NB4 (cell line): ENCODE measurements at regions not wholly inside any gene's neighbourhood (a gene's known extent, or its start where the extent isn't known, plus 50 kb on each side); places are given as distances from the start of the nearest gene placed in this dataset.
A peak's percentile ranks its signal among the peaks of the same experiment; 100 is the strongest.
"Not testable (repeated sequence)": the region's sequence is repeated elsewhere in the genome, so short reads cannot be mapped to it uniquely, and the experiment has no call there.

ENCODE experiments used
- DNase-seq: peaks from one replicate; pipeline ENCODE4 v3.0.0; 2010; ENCODE audit warnings: low read depth
- H3K4me3 ChIP-seq: one replicate; pipeline ENCODE4 v1.5.1; 2011; ENCODE audit warnings: mild to moderate bottlenecking, low read depth, low read length, moderate library complexity
- MAX ChIP-seq: IDR thresholded peaks from 2 replicates; pipeline ENCODE4 v1.6.1; 2011; ENCODE audit warnings: low read depth, low read length
- MYC ChIP-seq: IDR thresholded peaks from 2 replicates; pipeline ENCODE4 v1.6.1; 2011; ENCODE audit warnings: low read depth, low read length
- POLR2A ChIP-seq: IDR thresholded peaks from 2 replicates; pipeline ENCODE4 v1.6.1; 2011; ENCODE audit warnings: mild to moderate bottlenecking; ENCODE audit not compliant: insufficient read length; ENCODE audit errors: extremely low read depth
- TF ChIP-seq, protein P1 (sequence below): IDR thresholded peaks from one replicate; pipeline ENCODE4 v1.5.1; 2012; ENCODE audit warnings: low read depth, low read length

DNA sequence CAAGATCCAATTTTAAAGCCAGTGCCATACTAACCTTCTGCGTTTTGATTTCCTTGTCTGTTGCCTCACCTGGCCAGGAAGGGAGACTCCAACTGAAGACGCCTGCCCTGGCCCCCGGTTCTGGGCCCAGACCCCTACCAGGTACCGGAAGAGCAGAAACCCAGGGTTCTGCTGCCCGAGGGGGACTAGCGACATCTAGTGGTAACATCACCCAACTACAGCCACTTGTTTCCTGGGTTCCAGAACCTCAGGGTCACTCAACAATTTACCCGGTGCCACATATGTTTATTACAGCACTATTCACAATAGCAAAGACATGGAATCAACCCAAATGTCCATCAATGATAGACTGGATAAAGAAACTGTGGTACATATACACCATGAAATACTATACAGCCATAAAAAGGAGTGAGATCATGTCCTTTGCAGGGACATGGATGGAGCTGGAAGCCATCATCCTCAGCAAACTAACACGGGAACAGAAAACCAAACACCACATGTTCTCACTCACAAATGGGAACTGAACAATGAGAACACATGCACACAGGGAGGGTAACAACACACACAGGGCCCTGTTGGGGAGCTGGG lies 268.7 kb upstream of the IRX4 start:
- TF ChIP-seq, protein P1, sequence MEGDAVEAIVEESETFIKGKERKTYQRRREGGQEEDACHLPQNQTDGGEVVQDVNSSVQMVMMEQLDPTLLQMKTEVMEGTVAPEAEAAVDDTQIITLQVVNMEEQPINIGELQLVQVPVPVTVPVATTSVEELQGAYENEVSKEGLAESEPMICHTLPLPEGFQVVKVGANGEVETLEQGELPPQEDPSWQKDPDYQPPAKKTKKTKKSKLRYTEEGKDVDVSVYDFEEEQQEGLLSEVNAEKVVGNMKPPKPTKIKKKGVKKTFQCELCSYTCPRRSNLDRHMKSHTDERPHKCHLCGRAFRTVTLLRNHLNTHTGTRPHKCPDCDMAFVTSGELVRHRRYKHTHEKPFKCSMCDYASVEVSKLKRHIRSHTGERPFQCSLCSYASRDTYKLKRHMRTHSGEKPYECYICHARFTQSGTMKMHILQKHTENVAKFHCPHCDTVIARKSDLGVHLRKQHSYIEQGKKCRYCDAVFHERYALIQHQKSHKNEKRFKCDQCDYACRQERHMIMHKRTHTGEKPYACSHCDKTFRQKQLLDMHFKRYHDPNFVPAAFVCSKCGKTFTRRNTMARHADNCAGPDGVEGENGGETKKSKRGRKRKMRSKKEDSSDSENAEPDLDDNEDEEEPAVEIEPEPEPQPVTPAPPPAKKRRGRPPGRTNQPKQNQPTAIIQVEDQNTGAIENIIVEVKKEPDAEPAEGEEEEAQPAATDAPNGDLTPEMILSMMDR = peak; percentile 86
- not testable (repeated sequence) for H3K4me3 ChIP-seq
- DNase-seq = peak; percentile 33

DNA sequence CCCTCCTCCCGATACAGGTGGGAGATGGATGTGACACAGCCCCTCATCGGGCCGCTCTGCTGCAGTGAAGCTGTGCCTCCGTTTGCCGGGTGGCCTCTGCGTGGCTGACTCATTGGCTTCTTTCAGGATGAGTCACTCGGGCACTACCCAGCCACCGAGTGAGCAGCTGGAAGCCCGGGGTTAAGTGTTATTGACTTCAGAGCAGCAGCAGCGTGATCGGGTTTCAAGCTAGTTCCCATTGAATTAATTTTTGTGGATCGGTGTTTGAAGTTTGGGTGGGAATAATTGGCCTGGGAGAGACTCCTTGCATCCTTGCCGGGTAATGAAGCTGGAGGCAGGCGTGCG lies 266.4 kb upstream of the IRX4 start:
- no peak overlapping the region for H3K4me3 ChIP-seq
- DNase-seq = no peak

DNA sequence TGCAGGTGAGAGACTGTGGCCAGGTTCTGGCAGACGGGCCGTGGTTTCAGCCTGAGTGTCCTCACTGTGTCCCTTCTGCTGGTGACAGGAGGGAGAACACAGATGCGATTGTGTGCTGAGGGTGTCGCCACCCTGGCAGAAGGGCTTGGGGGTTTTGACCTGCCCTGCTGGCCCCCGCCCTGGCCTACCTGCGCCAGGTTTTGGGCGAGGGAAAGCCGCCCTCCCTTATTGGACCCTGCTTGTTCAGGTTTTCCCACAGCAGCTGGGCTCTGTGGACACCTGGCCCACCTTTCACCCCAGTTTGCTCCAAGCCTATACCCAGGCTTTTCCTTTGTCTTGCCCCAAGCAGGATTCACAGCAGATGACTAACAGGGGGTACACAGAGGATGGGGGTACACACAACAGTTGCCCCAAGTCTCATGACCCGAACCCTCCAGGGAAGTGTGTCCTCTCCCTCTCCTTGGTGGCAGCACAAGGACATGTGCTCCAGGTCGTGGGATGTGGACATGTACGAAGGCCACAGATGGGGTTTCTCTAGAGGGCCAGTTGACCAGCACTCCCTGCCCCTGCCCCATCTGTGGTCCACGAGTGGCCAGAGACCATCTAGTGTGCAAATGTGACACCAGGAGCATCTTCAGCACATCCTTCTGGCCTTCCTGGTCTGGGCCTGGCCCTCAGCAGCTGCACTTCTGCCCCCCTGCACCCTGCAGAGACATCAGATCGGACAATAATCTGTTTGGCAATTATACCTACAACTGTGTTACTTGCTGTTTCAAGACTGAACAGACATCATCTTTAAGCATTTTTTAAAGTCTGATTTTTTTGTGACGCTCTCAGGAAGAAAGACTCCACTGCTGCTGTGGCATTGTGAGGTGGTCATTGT lies 265.8 kb upstream of the IRX4 start:
- no peak overlapping the region for H3K4me3 ChIP-seq
- no peak for TF ChIP-seq MYC
- TF ChIP-seq, protein P1 = no peak
- no peak for TF ChIP-seq POLR2A
- TF ChIP-seq MAX = no peak
- DNase-seq = no peak

More for the DNA sequence above, 266.4 kb upstream of the IRX4 start:
- TF ChIP-seq MYC (no peak), POLR2A (no peak), MAX (no peak)
- TF ChIP-seq, protein P1 = no peak

DNA sequence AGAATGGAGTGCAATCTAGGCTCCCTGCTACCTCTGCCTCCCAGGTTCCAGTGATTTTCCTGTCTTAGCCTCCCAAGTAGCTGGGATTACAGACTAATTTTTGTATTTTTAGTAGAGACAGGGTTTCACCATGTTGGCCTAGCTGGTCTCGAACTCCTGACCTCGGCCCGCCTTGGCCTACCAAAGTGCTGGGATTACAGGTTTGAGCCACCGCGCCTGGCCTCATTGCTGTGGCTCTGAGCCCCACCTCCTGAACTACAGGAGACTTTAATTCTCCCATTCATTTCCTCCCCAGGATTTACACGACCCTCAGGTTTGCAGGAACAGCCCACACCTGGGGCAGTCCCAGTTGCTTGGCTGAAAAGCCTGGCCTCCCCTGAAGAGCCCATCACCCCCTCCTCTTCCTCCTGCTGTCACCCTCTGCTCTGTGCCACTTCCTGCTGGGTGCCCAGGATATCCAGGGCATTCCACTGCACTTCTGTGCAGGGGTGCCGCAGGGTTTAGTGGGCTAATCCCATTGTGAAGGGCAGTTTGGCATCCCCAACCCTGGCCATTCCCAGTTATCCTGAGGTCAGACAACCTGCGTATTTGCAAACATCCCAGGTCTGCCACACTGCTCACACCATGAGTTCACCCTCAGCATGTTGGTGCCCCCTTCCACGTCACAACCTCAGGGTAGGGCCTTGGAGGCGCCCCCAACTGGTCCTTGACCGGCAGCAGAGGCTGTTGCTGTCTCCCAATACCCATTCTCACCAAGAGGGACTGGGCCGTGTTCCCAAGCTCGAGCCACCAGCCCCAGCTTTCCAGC lies 265.0 kb upstream of the IRX4 start:
- no peak overlapping the region for H3K4me3 ChIP-seq
- no peak for TF ChIP-seq MAX
- no peak for TF ChIP-seq MYC
- DNase-seq = no peak

DNA sequence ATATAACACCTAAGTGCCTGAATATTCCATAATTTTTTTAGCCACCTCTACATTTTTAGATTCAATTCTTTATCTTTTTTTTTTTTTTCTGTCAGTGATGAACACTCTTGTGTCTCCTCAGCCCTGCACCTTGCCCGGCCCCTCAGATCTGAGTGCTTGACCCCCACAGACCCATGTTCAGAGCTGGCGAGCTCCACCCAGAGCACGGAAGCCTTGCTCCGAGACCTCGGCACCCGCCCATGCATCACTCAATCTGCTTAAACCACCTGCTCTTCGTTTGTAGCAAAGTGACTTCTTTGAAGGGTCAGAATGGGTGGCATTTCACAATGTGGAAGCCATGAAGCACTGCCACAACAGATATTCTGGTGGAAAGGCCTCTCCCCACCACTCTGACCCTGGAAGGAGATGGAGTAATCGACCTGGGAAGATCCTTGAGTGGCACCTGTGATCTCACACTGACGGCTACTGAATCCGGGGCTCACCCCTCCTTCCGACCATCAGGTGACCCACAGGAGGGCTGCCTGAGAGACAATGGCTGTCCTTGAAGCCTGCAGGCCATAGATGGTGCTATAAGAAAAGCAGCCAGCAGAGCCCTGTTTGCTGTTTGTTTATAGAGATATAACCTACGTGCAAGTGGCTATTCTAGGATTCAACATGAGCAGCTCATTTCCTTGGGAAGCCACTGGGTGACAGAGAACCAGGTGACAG lies 261.1 kb upstream of the IRX4 start:
- TF ChIP-seq, protein P1 = no peak
- TF ChIP-seq MYC (no peak), MAX (no peak), POLR2A (no peak)
- H3K4me3 ChIP-seq = no peak overlapping the region
- DNase-seq = no peak

GRCh38 chr5:2143088-2143487 lies 260.4 kb upstream of the IRX4 start:
- no peak for DNase-seq
- TF ChIP-seq, protein P1 = no peak
- no peak for TF ChIP-seq MAX
- TF ChIP-seq MYC = no peak
- H3K4me3 ChIP-seq = no peak overlapping the region
